GM23338 (cell line): ENCODE measurements at regions not wholly inside any gene's neighbourhood (a gene's known extent, or its start where the extent isn't known, plus 50 kb on each side); places are given as distances from the start of the nearest gene placed in this dataset.

Experiments used
- ATAC-seq: fragments of 200-7000 bp; cut with Tn5 transposase; 3 replicates; pipeline ENCODE4 v1.9.1; 2020
- DNase-seq: peaks from one replicate; pipeline ENCODE4 v3.0.0-alpha.2; 2015; ENCODE audit warnings: low spot score
- H2AFZ ChIP-seq: fragments of 200-600 bp; sonication (generic); 2 replicates; pipeline ENCODE4 v1.8.0; 2016; ENCODE audit warnings: antibody characterized with exemption, mild to moderate bottlenecking, moderate library complexity
- H3F3A ChIP-seq: fragments of 200-600 bp; sonication (generic); replicated peaks from 2 replicates; pipeline ENCODE4 v1.8.0; 2017; ENCODE audit warnings: antibody characterized with exemption, mixed run types, low read depth
- H3K27ac ChIP-seq: fragments of 200-600 bp; sonication (generic); 2 replicates; pipeline ENCODE4 v1.6.1; 2016; ENCODE audit warnings: low read depth
- H3K27me3 ChIP-seq: fragments of 200-600 bp; sonication (generic); 2 replicates; pipeline ENCODE4 v1.8.0; 2016; ENCODE audit warnings: mild to moderate bottlenecking, mixed run types, moderate library complexity; ENCODE audit not compliant: insufficient read depth
- H3K36me3 ChIP-seq: fragments of 200-600 bp; sonication (generic); 2 replicates; pipeline ENCODE4 v1.8.0; 2016; ENCODE audit warnings: mild to moderate bottlenecking; ENCODE audit not compliant: insufficient read depth
- H3K4me1 ChIP-seq: fragments of 200-600 bp; sonication (generic); 2 replicates; pipeline ENCODE4 v1.8.0; 2016; ENCODE audit warnings: mild to moderate bottlenecking, moderate library complexity; ENCODE audit not compliant: insufficient read depth
- H3K4me2 ChIP-seq: fragments of 200-600 bp; sonication (generic); 2 replicates; pipeline ENCODE4 v1.7.1; 2017; ENCODE audit warnings: mixed run types
- H3K4me3 ChIP-seq: fragments of 200-600 bp; sonication (generic); 2 replicates; pipeline ENCODE4 v1.6.1; 2016; ENCODE audit warnings: mixed run types
- H3K79me2 ChIP-seq: fragments of 200-600 bp; sonication (generic); replicated peaks from 2 replicates; pipeline ENCODE4 v1.8.0; 2017; ENCODE audit warnings: mild to moderate bottlenecking; ENCODE audit not compliant: insufficient read depth
- H3K9me2 ChIP-seq: fragments of 200-600 bp; sonication (generic); 2 replicates; pipeline ENCODE4 v1.8.0; 2017; ENCODE audit not compliant: insufficient read depth
- H4K20me1 ChIP-seq: fragments of 200-600 bp; sonication (generic); replicated peaks from 2 replicates; pipeline ENCODE4 v1.8.0; 2017; ENCODE audit warnings: mild to moderate bottlenecking; ENCODE audit not compliant: insufficient read depth
- H3K27ac Mint-ChIP-seq: 2 replicates; pipeline ENCODE4 v1.8.0; 2020; ENCODE audit warnings: inconsistent platforms, mild to moderate bottlenecking, moderate library complexity, mixed read lengths
- H3K27me3 Mint-ChIP-seq: 3 replicates; pipeline ENCODE4 v1.8.0; 2022; ENCODE audit warnings: low read depth, mild to moderate bottlenecking, moderate library complexity, mixed read lengths, inconsistent platforms; ENCODE audit not compliant: insufficient read depth, poor library complexity
- H3K36me3 Mint-ChIP-seq: 3 replicates; pipeline ENCODE4 v1.8.0; 2021; ENCODE audit warnings: low read depth, mild to moderate bottlenecking, inconsistent platforms, moderate library complexity, mixed read lengths
- H3K4me1 Mint-ChIP-seq: 3 replicates; pipeline ENCODE4 v1.8.0; 2020; ENCODE audit warnings: mild to moderate bottlenecking, inconsistent platforms, mixed read lengths
- H3K4me3 Mint-ChIP-seq: 3 replicates; pipeline ENCODE4 v1.8.0; 2021; ENCODE audit warnings: moderate library complexity, mild to moderate bottlenecking, inconsistent platforms, mixed read lengths
- H3K9me3 Mint-ChIP-seq: 3 replicates; pipeline ENCODE4 v1.8.0; 2020; ENCODE audit warnings: moderate library complexity, mild to moderate bottlenecking, inconsistent platforms, mixed read lengths
- CREB1 ChIP-seq: fragments of 250-450 bp; sonication (Bioruptor Pico); IDR thresholded peaks from 2 replicates; pipeline ENCODE4 v1.5.0; 2020; ENCODE audit warnings: low read depth, mild to moderate bottlenecking, moderate library complexity
- EZH2 ChIP-seq: fragments of 200-600 bp; sonication (generic); IDR thresholded peaks from one replicate; pipeline ENCODE4 v1.8.0; 2017; ENCODE audit warnings: antibody characterized with exemption, mild to moderate bottlenecking, low read depth; ENCODE audit not compliant: unreplicated experiment
- EZH2phosphoT487 ChIP-seq: fragments of 200-600 bp; sonication (generic); IDR thresholded peaks from one replicate; pipeline ENCODE4 v1.8.1; 2018; ENCODE audit warnings: antibody characterized with exemption; ENCODE audit not compliant: unreplicated experiment
- JUNB ChIP-seq: IDR thresholded peaks from one replicate; pipeline ENCODE4 v1.6.1; 2016; ENCODE audit warnings: antibody characterized with exemption; ENCODE audit not compliant: unreplicated experiment
- NANOG ChIP-seq: IDR thresholded peaks from 2 replicates; pipeline ENCODE4 v1.6.1; 2016; ENCODE audit warnings: antibody characterized with exemption, borderline replicate concordance
- POLR2AphosphoS5 ChIP-seq: IDR thresholded peaks from 2 replicates; pipeline ENCODE4 v1.6.1; 2016; ENCODE audit warnings: antibody characterized with exemption, low read depth
- STAT1 ChIP-seq: IDR thresholded peaks from one replicate; pipeline ENCODE4 v1.6.1; 2016; ENCODE audit warnings: antibody characterized with exemption; ENCODE audit not compliant: unreplicated experiment
- ZNF114 ChIP-seq: fragments of 250-450 bp; sonication (Bioruptor Pico); IDR thresholded peaks from 2 replicates; pipeline ENCODE4 v1.5.0; 2020; ENCODE audit warnings: mild to moderate bottlenecking, moderate library complexity
- TF ChIP-seq, protein P1 (sequence below): fragments of 250-450 bp; sonication (Bioruptor Pico); IDR thresholded peaks from 2 replicates; pipeline ENCODE4 v1.5.0; 2020; ENCODE audit warnings: mild to moderate bottlenecking, moderate library complexity
- TF ChIP-seq, protein P2 (sequence below): IDR thresholded peaks from 2 replicates; pipeline ENCODE4 v1.6.1; 2016; ENCODE audit warnings: antibody characterized with exemption

DNA sequence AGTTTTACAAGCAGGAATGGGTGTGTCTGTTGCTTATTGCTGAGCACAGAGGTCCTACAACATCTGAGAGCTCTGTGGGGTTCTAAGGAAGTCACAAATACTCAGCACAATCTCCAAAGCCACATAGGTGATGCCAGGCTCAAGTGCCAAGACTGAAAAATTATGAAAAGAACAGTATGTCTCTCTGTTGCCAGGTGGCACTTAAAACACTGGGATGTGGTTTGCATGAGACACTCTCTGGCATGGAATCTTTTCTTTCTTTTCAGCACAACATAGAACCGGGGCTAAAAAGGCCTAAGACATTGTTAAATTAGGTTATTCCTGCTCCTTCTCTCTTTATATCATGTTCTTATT is 127.3 kb upstream of the PRICKLE2 start:
- Mint-ChIP-seq H3K27me3 (peaks cover 2% of the 10 kb centered on the region), H3K4me1 (peaks cover 11% of the 10 kb centered on the region), H3K27ac (no peak overlapping the region), H3K9me3 (no peaks in the 10 kb centered on the region), H3K4me3 (no peak overlapping the region), H3K36me3 (no peaks in the 10 kb centered on the region)
- no peak overlapping the region for H3K4me2 ChIP-seq
- H3K9me2 ChIP-seq, result no peaks in the 10 kb centered on the region
- no peak overlapping the region for H3K4me3 ChIP-seq
- no peak overlapping the region for H3K27ac ChIP-seq
- H3K4me1 ChIP-seq, result 0 out of 2 replicates have a peak, but pooled peaks cover 3% of the 10 kb centered on the region
- no peaks in the 10 kb centered on the region for H3K36me3 ChIP-seq
- no peak for DNase-seq
- no peaks in the 10 kb centered on the region for H3K27me3 ChIP-seq
- no peak overlapping the region for H2AFZ ChIP-seq
- no peak for TF ChIP-seq JUNB
- no peak for TF ChIP-seq NANOG
- no peak for ATAC-seq
- no peaks in the 10 kb centered on the region for H3K79me2 ChIP-seq
- no peaks in the 10 kb centered on the region for H3F3A ChIP-seq
- no peaks in the 10 kb centered on the region for H4K20me1 ChIP-seq

DNA sequence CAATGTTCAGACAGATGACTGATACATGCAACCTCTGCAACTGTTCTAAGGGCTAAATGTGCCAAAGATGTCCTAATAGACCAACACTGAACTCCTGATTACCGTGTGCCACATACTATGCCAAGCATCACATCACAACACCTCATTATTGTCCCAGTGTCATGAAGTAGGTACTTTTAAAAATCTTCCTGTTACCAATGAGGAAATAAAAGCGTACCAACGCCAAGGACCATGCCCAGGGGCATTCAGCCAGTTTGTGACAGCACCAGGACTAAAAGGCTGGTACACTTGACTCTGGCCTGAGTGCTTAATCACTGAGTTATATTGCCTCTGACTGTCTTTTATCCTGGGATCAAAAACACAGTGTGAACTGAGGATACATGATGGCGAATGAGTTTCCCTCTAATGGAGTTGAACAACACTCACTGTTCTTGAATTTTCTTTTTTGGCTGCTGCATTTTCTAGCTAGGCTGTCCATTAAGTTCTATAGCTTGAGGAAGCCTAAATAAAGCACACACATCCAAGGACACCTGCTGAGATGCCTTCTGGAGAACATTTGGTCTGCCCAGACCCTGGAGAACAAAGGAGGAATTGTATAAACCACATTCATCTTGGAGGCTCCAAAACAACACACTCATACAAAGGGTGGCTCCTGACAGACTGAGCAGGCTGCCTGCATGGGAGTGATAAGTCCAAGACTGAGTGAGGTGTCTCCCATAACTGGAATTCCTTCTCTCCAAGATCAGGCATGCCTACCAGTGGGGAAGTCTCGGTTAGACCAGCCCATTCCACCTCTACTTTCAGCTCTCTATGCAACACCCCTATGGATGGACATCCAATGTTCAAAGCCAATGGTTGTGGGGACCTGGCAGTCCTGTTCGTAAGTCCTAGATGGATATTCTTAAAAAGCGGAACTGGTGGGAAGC is 126.7 kb upstream of the PRICKLE2 start:
- no peak overlapping the region for H3K27ac ChIP-seq
- H3K4me3 ChIP-seq, result no peak overlapping the region
- no peak overlapping the region for H2AFZ ChIP-seq
- Mint-ChIP-seq H3K36me3 (no peaks in the 10 kb centered on the region), H3K4me1 (peaks cover 11% of the 10 kb centered on the region), H3K9me3 (no peaks in the 10 kb centered on the region), H3K27me3 (peaks cover 2% of the 10 kb centered on the region), H3K4me3 (no peak overlapping the region), H3K27ac (no peak overlapping the region)
- TF ChIP-seq STAT1, result no peak
- TF ChIP-seq, protein P1, sequence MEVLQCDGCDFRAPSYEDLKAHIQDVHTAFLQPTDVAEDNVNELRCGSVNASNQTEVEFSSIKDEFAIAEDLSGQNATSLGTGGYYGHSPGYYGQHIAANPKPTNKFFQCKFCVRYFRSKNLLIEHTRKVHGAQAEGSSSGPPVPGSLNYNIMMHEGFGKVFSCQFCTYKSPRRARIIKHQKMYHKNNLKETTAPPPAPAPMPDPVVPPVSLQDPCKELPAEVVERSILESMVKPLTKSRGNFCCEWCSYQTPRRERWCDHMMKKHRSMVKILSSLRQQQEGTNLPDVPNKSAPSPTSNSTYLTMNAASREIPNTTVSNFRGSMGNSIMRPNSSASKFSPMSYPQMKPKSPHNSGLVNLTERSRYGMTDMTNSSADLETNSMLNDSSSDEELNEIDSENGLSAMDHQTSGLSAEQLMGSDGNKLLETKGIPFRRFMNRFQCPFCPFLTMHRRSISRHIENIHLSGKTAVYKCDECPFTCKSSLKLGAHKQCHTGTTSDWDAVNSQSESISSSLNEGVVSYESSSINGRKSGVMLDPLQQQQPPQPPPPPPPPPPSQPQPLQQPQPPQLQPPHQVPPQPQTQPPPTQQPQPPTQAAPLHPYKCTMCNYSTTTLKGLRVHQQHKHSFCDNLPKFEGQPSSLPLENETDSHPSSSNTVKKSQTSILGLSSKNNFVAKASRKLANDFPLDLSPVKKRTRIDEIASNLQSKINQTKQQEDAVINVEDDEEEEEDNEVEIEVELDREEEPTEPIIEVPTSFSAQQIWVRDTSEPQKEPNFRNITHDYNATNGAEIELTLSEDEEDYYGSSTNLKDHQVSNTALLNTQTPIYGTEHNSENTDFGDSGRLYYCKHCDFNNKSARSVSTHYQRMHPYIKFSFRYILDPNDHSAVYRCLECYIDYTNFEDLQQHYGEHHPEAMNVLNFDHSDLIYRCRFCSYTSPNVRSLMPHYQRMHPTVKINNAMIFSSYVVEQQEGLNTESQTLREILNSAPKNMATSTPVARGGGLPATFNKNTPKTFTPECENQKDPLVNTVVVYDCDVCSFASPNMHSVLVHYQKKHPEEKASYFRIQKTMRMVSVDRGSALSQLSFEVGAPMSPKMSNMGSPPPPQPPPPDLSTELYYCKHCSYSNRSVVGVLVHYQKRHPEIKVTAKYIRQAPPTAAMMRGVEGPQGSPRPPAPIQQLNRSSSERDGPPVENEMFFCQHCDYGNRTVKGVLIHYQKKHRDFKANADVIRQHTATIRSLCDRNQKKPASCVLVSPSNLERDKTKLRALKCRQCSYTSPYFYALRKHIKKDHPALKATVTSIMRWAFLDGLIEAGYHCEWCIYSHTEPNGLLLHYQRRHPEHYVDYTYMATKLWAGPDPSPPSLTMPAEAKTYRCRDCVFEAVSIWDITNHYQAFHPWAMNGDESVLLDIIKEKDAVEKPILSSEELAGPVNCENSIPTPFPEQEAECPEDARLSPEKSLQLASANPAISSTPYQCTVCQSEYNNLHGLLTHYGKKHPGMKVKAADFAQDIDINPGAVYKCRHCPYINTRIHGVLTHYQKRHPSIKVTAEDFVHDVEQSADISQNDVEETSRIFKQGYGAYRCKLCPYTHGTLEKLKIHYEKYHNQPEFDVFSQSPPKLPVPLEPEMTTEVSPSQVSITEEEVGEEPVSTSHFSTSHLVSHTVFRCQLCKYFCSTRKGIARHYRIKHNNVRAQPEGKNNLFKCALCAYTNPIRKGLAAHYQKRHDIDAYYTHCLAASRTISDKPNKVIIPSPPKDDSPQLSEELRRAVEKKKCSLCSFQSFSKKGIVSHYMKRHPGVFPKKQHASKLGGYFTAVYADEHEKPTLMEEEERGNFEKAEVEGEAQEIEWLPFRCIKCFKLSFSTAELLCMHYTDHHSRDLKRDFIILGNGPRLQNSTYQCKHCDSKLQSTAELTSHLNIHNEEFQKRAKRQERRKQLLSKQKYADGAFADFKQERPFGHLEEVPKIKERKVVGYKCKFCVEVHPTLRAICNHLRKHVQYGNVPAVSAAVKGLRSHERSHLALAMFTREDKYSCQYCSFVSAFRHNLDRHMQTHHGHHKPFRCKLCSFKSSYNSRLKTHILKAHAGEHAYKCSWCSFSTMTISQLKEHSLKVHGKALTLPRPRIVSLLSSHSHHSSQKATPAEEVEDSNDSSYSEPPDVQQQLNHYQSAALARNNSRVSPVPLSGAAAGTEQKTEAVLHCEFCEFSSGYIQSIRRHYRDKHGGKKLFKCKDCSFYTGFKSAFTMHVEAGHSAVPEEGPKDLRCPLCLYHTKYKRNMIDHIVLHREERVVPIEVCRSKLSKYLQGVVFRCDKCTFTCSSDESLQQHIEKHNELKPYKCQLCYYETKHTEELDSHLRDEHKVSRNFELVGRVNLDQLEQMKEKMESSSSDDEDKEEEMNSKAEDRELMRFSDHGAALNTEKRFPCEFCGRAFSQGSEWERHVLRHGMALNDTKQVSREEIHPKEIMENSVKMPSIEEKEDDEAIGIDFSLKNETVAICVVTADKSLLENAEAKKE, result no peak
- no peak for TF ChIP-seq EZH2phosphoT487
- TF ChIP-seq ZNF114 (CRISPR knock-in tag), result no peak
- TF ChIP-seq, protein P2, sequence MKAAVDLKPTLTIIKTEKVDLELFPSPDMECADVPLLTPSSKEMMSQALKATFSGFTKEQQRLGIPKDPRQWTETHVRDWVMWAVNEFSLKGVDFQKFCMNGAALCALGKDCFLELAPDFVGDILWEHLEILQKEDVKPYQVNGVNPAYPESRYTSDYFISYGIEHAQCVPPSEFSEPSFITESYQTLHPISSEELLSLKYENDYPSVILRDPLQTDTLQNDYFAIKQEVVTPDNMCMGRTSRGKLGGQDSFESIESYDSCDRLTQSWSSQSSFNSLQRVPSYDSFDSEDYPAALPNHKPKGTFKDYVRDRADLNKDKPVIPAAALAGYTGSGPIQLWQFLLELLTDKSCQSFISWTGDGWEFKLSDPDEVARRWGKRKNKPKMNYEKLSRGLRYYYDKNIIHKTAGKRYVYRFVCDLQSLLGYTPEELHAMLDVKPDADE, result no peak
- TF ChIP-seq CREB1 (CRISPR knock-in tag), result no peak
- TF ChIP-seq POLR2AphosphoS5, result no peak
- no peak for TF ChIP-seq NANOG
- no peak for TF ChIP-seq EZH2
- TF ChIP-seq JUNB, result no peak
- 0 out of 2 replicates have a peak, but pooled peaks cover 3% of the 10 kb centered on the region for H3K4me1 ChIP-seq
- no peak for ATAC-seq
- H4K20me1 ChIP-seq, result no peaks in the 10 kb centered on the region
- no peak for DNase-seq
- H3K36me3 ChIP-seq, result no peaks in the 10 kb centered on the region
- no peak overlapping the region for H3K4me2 ChIP-seq
- H3K9me2 ChIP-seq, result no peaks in the 10 kb centered on the region
- H3F3A ChIP-seq, result no peaks in the 10 kb centered on the region
- no peaks in the 10 kb centered on the region for H3K79me2 ChIP-seq
- no peaks in the 10 kb centered on the region for H3K27me3 ChIP-seq
